Activated CD4-positive, alpha-beta T cell treated with anti-CD3 and anti-CD28 coated beads for 36 hours (primary cell): ENCODE measurements at regions not wholly inside any gene's neighbourhood (a gene's known extent, or its start where the extent isn't known, plus 50 kb on each side); places are given as distances from the start of the nearest gene placed in this dataset.

Source experiments
- ATAC-seq: fragments of 200-7000 bp; cut with Tn5 transposase; one replicate; pipeline ENCODE4 v1.10.0; 2021; ENCODE audit warnings: mild to moderate bottlenecking, moderate library complexity
- CTCF ChIA-PET: fragments of 350-600 bp; sonication (Branson Sonifier 250); formaldehyde crosslinking; loops from one replicate; lab custom pipeline; 2021; ENCODE audit warnings: antibody characterized with exemption; lab: Charles Lee
- POLR2A ChIA-PET: fragments of 350-600 bp; sonication (Branson Sonifier 250); formaldehyde crosslinking; loops from one replicate; lab custom pipeline; 2021; ENCODE audit warnings: antibody characterized with exemption, inconsistent platforms; lab: Charles Lee
- DNase-seq: peaks from one replicate; pipeline ENCODE4 v3.0.0-alpha.2; 2020
- H3K27ac Mint-ChIP-seq: one replicate; pipeline ENCODE4 v1.8.0; 2021; ENCODE audit warnings: mixed read lengths
- H3K27me3 Mint-ChIP-seq: one replicate; pipeline ENCODE4 v1.8.0; 2021; ENCODE audit warnings: mixed read lengths
- H3K36me3 Mint-ChIP-seq: one replicate; pipeline ENCODE4 v1.8.0; 2021; ENCODE audit warnings: low read depth, mixed read lengths
- H3K4me1 Mint-ChIP-seq: one replicate; pipeline ENCODE4 v1.8.0; 2021; ENCODE audit warnings: mixed read lengths
- H3K4me3 Mint-ChIP-seq: one replicate; pipeline ENCODE4 v1.8.0; 2021; ENCODE audit warnings: mild to moderate bottlenecking, moderate library complexity, mixed read lengths
- H3K9me3 Mint-ChIP-seq: one replicate; pipeline ENCODE4 v1.8.0; 2021; ENCODE audit warnings: low read depth, mixed read lengths
- intact Hi-C, 2 experiments: fragments of 100-400 bp; cut with DNase I in 1 of 2; cut with micrococcal nuclease in 1 of 2; formaldehyde crosslinking; loops; one replicate each; pipeline versions ENCODE4 v1.14.2 to v1.15.1; 2022 to 2024; cut with DNase I, micrococcal nuclease

- H3K27ac Mint-ChIP-seq = no peak overlapping the region
- no peaks in the 10 kb centered on the region for H3K4me1 Mint-ChIP-seq
- H3K9me3 Mint-ChIP-seq = peaks cover 16% of the 10 kb centered on the region
- H3K36me3 Mint-ChIP-seq = no peaks in the 10 kb centered on the region
- no peak for ATAC-seq
- ChIA-PET POLR2A (no interaction called here), CTCF (no interaction called here)
- intact Hi-C loops = no loop called here
- no peak for DNase-seq
- H3K4me3 Mint-ChIP-seq = no peak overlapping the region
- no peaks in the 10 kb centered on the region for H3K27me3 Mint-ChIP-seq
These were observed 338.8 kb downstream of the PLA2G4A start for GRCh38 chr1:187167555-187167954.

DNA sequence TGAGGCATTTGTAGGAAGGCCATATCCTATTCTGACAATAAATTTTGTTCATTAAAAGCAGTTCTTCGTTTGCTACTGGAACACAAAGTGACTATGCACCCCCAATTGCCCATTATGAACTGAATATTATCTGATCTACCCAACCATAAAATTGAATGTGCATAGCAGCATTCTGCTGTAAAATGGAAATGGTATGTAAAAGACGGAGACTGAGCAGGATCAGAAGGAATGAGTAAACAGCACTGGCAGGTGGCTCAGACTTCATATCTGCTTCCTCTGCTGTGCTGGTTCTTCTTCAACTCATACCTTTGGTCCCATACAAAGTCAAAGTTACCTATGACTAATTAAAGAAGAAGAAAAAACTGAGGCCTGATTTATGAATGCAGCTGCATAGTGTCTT, 339.5 kb downstream of the PLA2G4A start:
- Mint-ChIP-seq H3K9me3 (peaks cover 16% of the 10 kb centered on the region), H3K27me3 (no peaks in the 10 kb centered on the region), H3K4me3 (no peak overlapping the region), H3K4me1 (no peaks in the 10 kb centered on the region), H3K36me3 (no peaks in the 10 kb centered on the region), H3K27ac (no peak overlapping the region)
- intact Hi-C loops = no loop called here
- no peak for DNase-seq
- CTCF ChIA-PET = no interaction called here
- POLR2A ChIA-PET = no interaction called here
- ATAC-seq = no peak

DNA sequence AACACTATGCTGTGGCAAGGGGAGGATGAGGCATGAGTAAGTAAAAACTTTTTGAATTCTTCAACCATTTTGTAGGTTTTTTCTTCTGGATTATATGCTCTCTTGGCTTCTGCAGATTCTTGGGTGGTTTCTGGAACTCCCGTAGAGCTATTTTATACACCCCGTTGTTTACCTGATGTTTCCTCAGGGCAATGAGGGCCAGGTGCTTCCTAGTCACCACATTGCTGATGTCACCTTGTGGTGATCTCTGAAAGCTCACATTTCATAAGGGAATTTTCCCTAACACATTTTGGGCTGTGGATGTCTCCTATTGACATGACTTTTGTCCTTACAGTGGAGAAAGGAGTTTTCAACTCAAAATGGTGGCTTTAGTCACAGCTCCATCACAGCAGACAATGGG, 356.6 kb downstream of the PLA2G4A start:
- no peaks in the 10 kb centered on the region for H3K27me3 Mint-ChIP-seq
- intact Hi-C loops = no loop called here
- no peaks in the 10 kb centered on the region for H3K4me1 Mint-ChIP-seq
- no peak for DNase-seq
- H3K27ac Mint-ChIP-seq = no peak overlapping the region
- peaks cover 14% of the 10 kb centered on the region for H3K9me3 Mint-ChIP-seq
- ATAC-seq = no peak
- H3K36me3 Mint-ChIP-seq = no peaks in the 10 kb centered on the region
- ChIA-PET POLR2A (no interaction called here), CTCF (interaction anchor here (0.6 to 1.3 kb wide), 2 partner anchors 49 to 59 kb away, joined by 3 to 4 read pairs; no protein-coding TSS in a partner anchor)
- H3K4me3 Mint-ChIP-seq = no peak overlapping the region

DNA sequence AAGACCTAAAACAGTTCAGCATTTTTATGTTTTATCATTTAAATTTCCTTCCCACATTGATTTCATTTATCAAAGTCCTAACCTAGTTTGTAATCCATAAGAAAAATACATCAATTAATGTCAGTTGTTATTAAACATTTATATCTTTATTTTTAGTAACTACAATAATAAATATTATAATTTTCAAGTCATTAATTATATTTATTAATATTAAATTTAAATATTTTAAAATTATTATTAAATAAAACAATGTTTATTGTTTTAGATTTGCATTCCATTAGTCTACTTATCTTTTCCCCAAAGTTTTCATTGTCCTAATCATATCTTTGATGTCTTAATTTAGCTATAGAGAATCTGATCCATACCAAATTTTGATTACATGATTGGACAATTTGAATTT, 368.9 kb downstream of the PLA2G4A start:
- no peaks in the 10 kb centered on the region for H3K27me3 Mint-ChIP-seq
- H3K4me3 Mint-ChIP-seq = no peak overlapping the region
- H3K9me3 Mint-ChIP-seq = peaks cover 3% of the 10 kb centered on the region
- CTCF ChIA-PET = no interaction called here
- DNase-seq (no peak), ATAC-seq (no peak)
- POLR2A ChIA-PET = no interaction called here
- H3K27ac Mint-ChIP-seq = no peak overlapping the region
- H3K36me3 Mint-ChIP-seq = peaks cover 1% of the 10 kb centered on the region
- no peaks in the 10 kb centered on the region for H3K4me1 Mint-ChIP-seq
- intact Hi-C loops = no loop called here

- POLR2A ChIA-PET = no interaction called here
- CTCF ChIA-PET = no interaction called here
- no peaks in the 10 kb centered on the region for H3K27me3 Mint-ChIP-seq
- no peaks in the 10 kb centered on the region for H3K36me3 Mint-ChIP-seq
- H3K27ac Mint-ChIP-seq = no peak overlapping the region
- no peaks in the 10 kb centered on the region for H3K4me1 Mint-ChIP-seq
- no peak overlapping the region for H3K4me3 Mint-ChIP-seq
- DNase-seq = no peak
- intact Hi-C loops = no loop called here
- no peak for ATAC-seq
- H3K9me3 Mint-ChIP-seq = peaks cover 3% of the 10 kb centered on the region
These were observed 374.5 kb downstream of the PLA2G4A start for GRCh38 chr1:187203257-187203656.

- ATAC-seq = no peak
- no peak for DNase-seq
- no peaks in the 10 kb centered on the region for H3K27me3 Mint-ChIP-seq
- peaks cover 12% of the 10 kb centered on the region for H3K9me3 Mint-ChIP-seq
- H3K4me3 Mint-ChIP-seq = no peak overlapping the region
- intact Hi-C loops = no loop called here
- POLR2A ChIA-PET = no interaction called here
- no peaks in the 10 kb centered on the region for H3K36me3 Mint-ChIP-seq
- CTCF ChIA-PET = no interaction called here
- H3K4me1 Mint-ChIP-seq = no peaks in the 10 kb centered on the region
- H3K27ac Mint-ChIP-seq = no peak overlapping the region
These were observed 383.6 kb downstream of the PLA2G4A start for GRCh38 chr1:187212377-187212776.

DNA sequence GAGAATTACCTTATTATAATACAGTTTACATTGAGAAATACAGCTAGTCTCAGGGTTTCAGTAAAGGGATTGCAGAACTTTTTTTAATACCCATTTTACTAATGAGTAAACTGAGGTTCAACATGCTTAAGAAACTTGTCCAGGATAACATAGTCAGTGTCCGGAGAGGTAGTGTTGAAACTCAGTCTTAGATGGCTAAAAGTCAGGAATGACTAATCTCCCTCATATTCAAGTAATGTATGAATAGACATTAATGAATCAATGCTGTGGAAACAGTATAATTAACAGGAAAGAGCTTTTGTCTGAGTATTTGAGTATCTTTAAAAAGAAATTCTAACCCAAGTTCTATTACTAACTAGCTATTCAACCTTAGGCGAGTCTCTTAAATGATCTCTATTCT, 397.6 kb downstream of the PLA2G4A start:
- POLR2A ChIA-PET = interaction anchor here (0.6 kb wide), 1 partner anchor 349 kb away, joined by 8 read pairs; no protein-coding TSS in a partner anchor
- no peak for DNase-seq

GRCh38 chr1:187228790-187229189, 400.0 kb downstream of the PLA2G4A start:
- ATAC-seq (no peak), DNase-seq (no peak)
- ChIA-PET POLR2A (no interaction called here), CTCF (no interaction called here)
- no peak overlapping the region for H3K4me3 Mint-ChIP-seq
- H3K27me3 Mint-ChIP-seq = no peaks in the 10 kb centered on the region
- no peak overlapping the region for H3K27ac Mint-ChIP-seq
- no peaks in the 10 kb centered on the region for H3K9me3 Mint-ChIP-seq
- H3K36me3 Mint-ChIP-seq = no peaks in the 10 kb centered on the region
- no peaks in the 10 kb centered on the region for H3K4me1 Mint-ChIP-seq
- intact Hi-C loops = no loop called here

More for the DNA sequence above, 397.6 kb downstream of the PLA2G4A start:
- no peak for ATAC-seq
- Mint-ChIP-seq H3K27me3 (no peaks in the 10 kb centered on the region), H3K4me3 (no peak overlapping the region), H3K9me3 (no peaks in the 10 kb centered on the region), H3K4me1 (no peaks in the 10 kb centered on the region), H3K27ac (no peak overlapping the region), H3K36me3 (no peaks in the 10 kb centered on the region)
- intact Hi-C loops = no loop called here
- CTCF ChIA-PET = no interaction called here

DNA sequence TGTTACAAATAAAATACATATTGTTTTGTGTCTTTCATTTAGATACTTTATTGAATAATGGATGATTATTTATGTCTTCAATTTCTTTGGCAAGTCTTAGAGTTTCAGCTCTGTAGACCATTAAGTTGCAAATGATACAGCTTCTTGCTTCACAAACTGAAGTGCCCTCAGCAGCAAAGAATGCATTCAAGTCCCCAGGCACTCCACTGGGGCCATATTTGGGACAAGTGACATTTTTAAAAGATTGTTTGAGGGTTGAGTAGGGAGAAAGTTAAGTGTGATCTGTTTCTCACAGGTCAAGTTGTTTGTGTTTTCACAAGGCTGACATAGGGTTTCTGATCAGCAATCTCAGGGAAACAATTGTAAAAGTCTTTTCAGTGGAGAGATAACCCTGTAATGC, 400.7 kb downstream of the PLA2G4A start:
- H3K36me3 Mint-ChIP-seq = no peaks in the 10 kb centered on the region
- no peak overlapping the region for H3K27ac Mint-ChIP-seq
- ATAC-seq (no peak), DNase-seq (no peak)
- intact Hi-C loops = no loop called here
- H3K4me1 Mint-ChIP-seq = no peaks in the 10 kb centered on the region
- H3K4me3 Mint-ChIP-seq = no peak overlapping the region
- ChIA-PET CTCF (no interaction called here), POLR2A (no interaction called here)
- H3K27me3 Mint-ChIP-seq = no peaks in the 10 kb centered on the region
- no peaks in the 10 kb centered on the region for H3K9me3 Mint-ChIP-seq

GRCh38 chr1:187234706-187235105, 406.0 kb downstream of the PLA2G4A start:
- Mint-ChIP-seq H3K4me3 (no peak overlapping the region), H3K27me3 (no peaks in the 10 kb centered on the region), H3K27ac (no peak overlapping the region), H3K4me1 (no peaks in the 10 kb centered on the region), H3K36me3 (no peaks in the 10 kb centered on the region), H3K9me3 (no peaks in the 10 kb centered on the region)
- CTCF ChIA-PET = interaction anchor here (1.2 kb wide), 1 partner anchor 49 kb away, joined by 3 read pairs; no protein-coding TSS in a partner anchor
- intact Hi-C loops = no loop called here
- POLR2A ChIA-PET = no interaction called here
- ATAC-seq = no peak
- DNase-seq = no peak

GRCh38 chr1:187236199-187236598, 407.4 kb downstream of the PLA2G4A start:
- ChIA-PET POLR2A (no interaction called here), CTCF (no interaction called here)
- Mint-ChIP-seq H3K36me3 (no peaks in the 10 kb centered on the region), H3K27me3 (no peaks in the 10 kb centered on the region), H3K27ac (no peak overlapping the region), H3K9me3 (peaks cover 2% of the 10 kb centered on the region), H3K4me3 (no peak overlapping the region), H3K4me1 (no peaks in the 10 kb centered on the region)
- ATAC-seq = no peak
- intact Hi-C loops = no loop called here
- no peak for DNase-seq

GRCh38 chr1:187236676-187237075, 407.9 kb downstream of the PLA2G4A start:
- ChIA-PET CTCF (no interaction called here), POLR2A (no interaction called here)
- intact Hi-C loops = no loop called here
- no peaks in the 10 kb centered on the region for H3K36me3 Mint-ChIP-seq
- H3K27ac Mint-ChIP-seq = no peak overlapping the region
- ATAC-seq = no peak
- no peaks in the 10 kb centered on the region for H3K27me3 Mint-ChIP-seq
- DNase-seq = no peak
- peaks cover 3% of the 10 kb centered on the region for H3K9me3 Mint-ChIP-seq
- H3K4me3 Mint-ChIP-seq = no peak overlapping the region
- H3K4me1 Mint-ChIP-seq = no peaks in the 10 kb centered on the region

DNA sequence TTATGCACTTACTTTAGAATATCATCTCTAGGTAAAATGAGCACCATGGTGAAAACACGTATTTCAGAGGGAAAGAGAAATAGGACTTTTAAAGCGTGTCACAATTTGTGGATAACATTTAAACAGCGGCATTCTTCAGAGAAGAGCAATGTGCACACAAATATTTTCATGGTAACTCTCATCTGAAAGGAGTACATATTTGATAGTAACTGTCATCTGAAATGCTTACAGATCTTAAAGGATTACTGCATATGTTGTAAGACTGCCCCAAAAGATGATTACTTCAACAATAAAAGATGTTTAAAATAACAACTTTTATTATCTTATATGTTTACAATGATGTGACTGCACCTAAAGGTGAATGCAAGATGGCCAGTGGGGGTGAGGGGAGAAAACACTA, 408.8 kb downstream of the PLA2G4A start:
- no peaks in the 10 kb centered on the region for H3K4me1 Mint-ChIP-seq

More for the DNA sequence above, 408.8 kb downstream of the PLA2G4A start:
- H3K27ac Mint-ChIP-seq = no peak overlapping the region
- no peaks in the 10 kb centered on the region for H3K36me3 Mint-ChIP-seq
- ChIA-PET CTCF (no interaction called here), POLR2A (no interaction called here)
- peaks cover 3% of the 10 kb centered on the region for H3K9me3 Mint-ChIP-seq
- no peak overlapping the region for H3K4me3 Mint-ChIP-seq
- H3K27me3 Mint-ChIP-seq = no peaks in the 10 kb centered on the region
- ATAC-seq (no peak), DNase-seq (no peak)
- intact Hi-C loops = no loop called here
